ENCODE measurements at regions not wholly inside any gene's neighbourhood (a gene's known extent, or its start where the extent isn't known, plus 50 kb on each side); places are given as distances from the start of the nearest gene placed in this dataset.

DNA sequence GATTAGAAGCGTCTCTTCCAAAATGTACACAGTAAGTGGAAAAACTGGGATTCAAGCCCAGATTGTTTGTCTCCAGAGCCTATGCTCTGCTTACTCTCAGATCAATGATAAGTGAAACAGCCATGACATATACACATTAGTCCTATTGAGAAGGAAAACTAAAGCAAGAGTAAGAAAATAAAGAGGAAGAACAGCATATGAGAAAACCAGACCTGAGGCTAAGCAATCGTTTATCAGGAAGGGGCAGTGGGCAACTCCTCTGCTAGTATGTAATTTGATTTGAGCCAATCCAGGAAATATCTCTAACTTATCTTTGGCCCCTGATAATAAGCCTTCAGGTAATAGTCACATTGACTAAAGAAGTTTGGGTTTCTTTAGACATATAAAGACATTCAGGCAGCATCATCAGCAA, 789.9 kb upstream of the C9orf72 start:
- ATAC-seq (no peak), DNase-seq (no peak)
- Mint-ChIP-seq H3K27me3 (no peaks in the 10 kb centered on the region), H3K4me3 (no peak overlapping the region), H3K4me1 (no peaks in the 10 kb centered on the region), H3K36me3 (no peaks in the 10 kb centered on the region), H3K9me3 (ENCODE audit: low read depth) (no peaks in the 10 kb centered on the region), H3K27ac (no peak overlapping the region)
- CTCF ChIA-PET, result interaction anchor here (0.6 kb wide), 1 partner anchor 577 kb away, joined by 3 read pairs; no protein-coding TSS in a partner anchor

DNA sequence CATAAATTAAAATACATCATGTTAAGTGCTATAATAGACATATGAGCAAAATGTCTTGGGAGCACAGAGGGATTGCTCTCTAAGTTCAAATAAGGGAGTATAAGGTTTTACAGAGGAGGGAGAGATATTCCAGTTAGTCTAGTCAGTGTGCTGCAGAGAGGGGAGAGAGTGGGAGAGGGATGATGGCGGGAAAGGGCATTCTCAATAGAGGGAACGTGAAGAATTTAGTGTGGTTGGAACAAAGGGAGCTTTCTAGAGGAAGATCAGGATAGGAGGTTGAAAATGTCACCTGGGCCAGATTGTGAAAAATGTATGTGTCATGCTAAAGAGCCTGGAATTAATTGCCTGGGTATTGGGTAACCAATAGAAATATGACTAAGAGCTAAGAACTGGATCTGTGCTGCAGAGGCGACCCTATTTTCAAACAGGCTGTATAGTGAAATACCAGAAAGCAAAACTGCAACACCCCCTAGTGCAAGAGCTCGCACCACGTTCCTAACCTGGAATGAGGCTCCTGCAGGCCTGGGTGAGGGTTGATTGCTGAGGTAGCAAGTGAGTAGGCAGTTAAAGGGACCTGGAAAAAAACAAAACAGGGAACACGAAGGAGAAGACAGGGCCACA, 791.8 kb upstream of the C9orf72 start:
- Mint-ChIP-seq H3K36me3 (no peaks in the 10 kb centered on the region), H3K27me3 (no peaks in the 10 kb centered on the region), H3K27ac (no peak overlapping the region), H3K4me1 (no peaks in the 10 kb centered on the region), H3K4me3 (no peak overlapping the region), H3K9me3 (ENCODE audit: low read depth) (peaks cover 3% of the 10 kb centered on the region)
- CTCF ChIA-PET, result no interaction called here
- ATAC-seq (no peak), DNase-seq (no peak)

DNA sequence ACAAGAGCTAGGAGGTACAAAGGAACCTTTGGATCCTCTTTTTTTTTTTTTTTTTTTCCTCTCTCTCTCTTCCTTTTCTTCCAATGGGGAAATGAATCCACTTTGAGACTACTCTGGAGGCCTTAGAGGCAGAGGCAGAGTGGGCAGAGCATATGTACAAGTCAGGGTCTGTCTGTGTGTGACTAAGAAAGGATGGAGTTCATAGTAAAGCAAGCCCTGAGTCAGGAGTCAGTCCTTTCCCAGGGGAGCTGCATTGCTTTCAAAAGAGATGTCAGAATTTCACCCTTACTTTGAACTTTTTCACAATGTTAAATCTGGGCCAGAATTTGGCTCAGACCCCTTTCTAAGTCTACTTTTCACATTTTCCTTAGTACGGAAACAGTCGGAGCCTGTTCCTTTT, 792.4 kb upstream of the C9orf72 start:
- Mint-ChIP-seq H3K4me1 (no peaks in the 10 kb centered on the region), H3K27ac (no peak overlapping the region), H3K27me3 (no peaks in the 10 kb centered on the region), H3K9me3 (ENCODE audit: low read depth) (peaks cover 3% of the 10 kb centered on the region), H3K36me3 (no peaks in the 10 kb centered on the region), H3K4me3 (no peak overlapping the region)
- CTCF ChIA-PET, result no interaction called here
- DNase-seq, result no peak
- no peak for ATAC-seq

GRCh38 chr9:28378231-28378630, 805.0 kb upstream of the C9orf72 start:
- H3K27me3 Mint-ChIP-seq, result no peaks in the 10 kb centered on the region
- H3K9me3 Mint-ChIP-seq (ENCODE audit: low read depth), result no peaks in the 10 kb centered on the region
- H3K36me3 Mint-ChIP-seq, result no peaks in the 10 kb centered on the region
- ATAC-seq (no peak), DNase-seq (no peak)
- no peak overlapping the region for H3K4me3 Mint-ChIP-seq
- no peak overlapping the region for H3K27ac Mint-ChIP-seq
- H3K4me1 Mint-ChIP-seq, result no peaks in the 10 kb centered on the region
- CTCF ChIA-PET, result no interaction called here

DNA sequence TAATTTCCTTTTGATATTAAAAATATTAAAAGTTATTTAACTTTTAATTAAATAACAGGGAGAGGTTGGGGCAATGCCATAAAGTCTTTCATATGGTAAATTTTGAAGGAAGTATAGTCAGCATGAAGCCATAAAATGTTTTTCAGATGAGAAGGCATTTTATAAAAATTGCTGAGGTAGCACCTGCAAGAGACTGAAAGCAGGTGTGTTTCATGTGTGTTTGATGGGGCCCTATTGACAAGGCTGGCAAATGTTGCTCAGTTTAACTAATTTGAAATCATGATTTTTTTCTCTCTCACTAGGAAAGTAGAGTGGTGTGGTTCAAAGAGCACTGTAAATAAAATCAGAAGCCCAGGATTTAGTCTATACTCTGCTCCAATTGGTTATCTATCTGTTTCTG, 805.8 kb upstream of the C9orf72 start:
- no peaks in the 10 kb centered on the region for H3K4me1 Mint-ChIP-seq
- H3K36me3 Mint-ChIP-seq, result no peaks in the 10 kb centered on the region
- H3K9me3 Mint-ChIP-seq (ENCODE audit: low read depth), result no peaks in the 10 kb centered on the region
- CTCF ChIA-PET, result no interaction called here
- no peak overlapping the region for H3K27ac Mint-ChIP-seq
- ATAC-seq (no peak), DNase-seq (no peak)
- H3K27me3 Mint-ChIP-seq, result no peaks in the 10 kb centered on the region
- H3K4me3 Mint-ChIP-seq, result no peak overlapping the region

DNA sequence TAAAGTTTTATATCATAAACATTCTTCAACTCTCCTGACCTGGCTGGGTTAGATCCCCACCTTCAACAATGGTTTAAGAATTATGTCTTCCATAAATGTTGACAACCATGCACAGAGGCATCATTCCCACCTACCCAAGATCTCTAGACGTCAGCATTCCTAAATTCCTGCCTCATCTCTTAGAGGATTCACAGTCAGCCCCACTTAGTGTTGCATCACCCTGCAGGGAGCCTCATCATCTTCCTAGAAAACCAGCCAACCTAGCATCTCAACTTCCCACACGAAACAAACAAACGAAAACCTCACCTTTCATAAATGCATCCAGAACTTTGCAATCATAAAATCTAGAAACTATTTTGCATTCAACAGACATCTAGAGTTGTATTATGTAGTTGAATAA, 816.1 kb upstream of the C9orf72 start:
- H3K4me1 Mint-ChIP-seq, result no peaks in the 10 kb centered on the region
- CTCF ChIA-PET, result no interaction called here
- no peak overlapping the region for H3K4me3 Mint-ChIP-seq
- no peak overlapping the region for H3K27ac Mint-ChIP-seq
- H3K36me3 Mint-ChIP-seq, result no peaks in the 10 kb centered on the region
- no peaks in the 10 kb centered on the region for H3K27me3 Mint-ChIP-seq
- ATAC-seq (no peak), DNase-seq (no peak)
- peaks cover 9% of the 10 kb centered on the region for H3K9me3 Mint-ChIP-seq (ENCODE audit: low read depth)

GRCh38 chr9:28394774-28395173, 821.5 kb upstream of the C9orf72 start:
- no peak overlapping the region for H3K4me3 Mint-ChIP-seq
- no peak overlapping the region for H3K27ac Mint-ChIP-seq

GRCh38 chr9:28396058-28396457, 822.8 kb upstream of the C9orf72 start:
- Mint-ChIP-seq H3K36me3 (no peaks in the 10 kb centered on the region), H3K4me3 (no peak overlapping the region), H3K27me3 (no peaks in the 10 kb centered on the region), H3K9me3 (ENCODE audit: low read depth) (no peaks in the 10 kb centered on the region), H3K4me1 (no peaks in the 10 kb centered on the region), H3K27ac (no peak overlapping the region)
- DNase-seq (no peak), ATAC-seq (no peak)
- CTCF ChIA-PET, result no interaction called here

More at GRCh38 chr9:28394774-28395173, 821.5 kb upstream of the C9orf72 start:
- Mint-ChIP-seq H3K9me3 (ENCODE audit: low read depth) (peaks cover 3% of the 10 kb centered on the region), H3K4me1 (no peaks in the 10 kb centered on the region), H3K36me3 (no peaks in the 10 kb centered on the region), H3K27me3 (no peaks in the 10 kb centered on the region)
- DNase-seq (no peak), ATAC-seq (no peak)
- CTCF ChIA-PET, result no interaction called here

GRCh38 chr9:28407351-28407750, 834.1 kb upstream of the C9orf72 start:
- CTCF ChIA-PET, result no interaction called here
- H3K27me3 Mint-ChIP-seq, result no peaks in the 10 kb centered on the region

DNA sequence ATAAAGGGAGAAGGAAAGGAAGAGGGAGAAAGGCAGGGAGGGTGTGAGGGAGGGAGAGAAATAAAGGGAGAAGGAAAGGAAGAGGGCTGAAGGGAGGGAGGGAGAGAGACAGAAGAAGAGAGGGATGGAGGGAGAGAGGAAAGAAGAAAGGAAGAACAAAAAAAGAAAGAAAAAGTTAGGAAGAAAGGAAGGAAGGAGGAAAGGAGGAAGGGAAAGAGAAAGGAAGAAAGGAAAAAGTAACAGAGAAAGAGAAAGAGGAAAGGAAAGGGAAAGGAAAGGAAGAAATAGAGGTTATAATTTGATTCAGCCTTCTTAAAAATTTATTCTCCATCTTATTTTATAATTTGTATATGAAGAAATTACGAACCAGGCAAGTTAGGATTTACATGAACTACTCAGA, 836.6 kb upstream of the C9orf72 start:
- CTCF ChIA-PET, result no interaction called here
- DNase-seq (no peak), ATAC-seq (no peak)
- Mint-ChIP-seq H3K27me3 (no peaks in the 10 kb centered on the region), H3K9me3 (ENCODE audit: low read depth) (no peaks in the 10 kb centered on the region), H3K4me3 (no peak overlapping the region), H3K36me3 (no peaks in the 10 kb centered on the region), H3K4me1 (no peaks in the 10 kb centered on the region), H3K27ac (no peak overlapping the region)

More at GRCh38 chr9:28407351-28407750, 834.1 kb upstream of the C9orf72 start:
- Mint-ChIP-seq H3K9me3 (ENCODE audit: low read depth) (no peaks in the 10 kb centered on the region), H3K4me1 (no peaks in the 10 kb centered on the region), H3K4me3 (no peak overlapping the region), H3K27ac (no peak overlapping the region), H3K36me3 (no peaks in the 10 kb centered on the region)
- no peak for ATAC-seq
- DNase-seq, result no peak

DNA sequence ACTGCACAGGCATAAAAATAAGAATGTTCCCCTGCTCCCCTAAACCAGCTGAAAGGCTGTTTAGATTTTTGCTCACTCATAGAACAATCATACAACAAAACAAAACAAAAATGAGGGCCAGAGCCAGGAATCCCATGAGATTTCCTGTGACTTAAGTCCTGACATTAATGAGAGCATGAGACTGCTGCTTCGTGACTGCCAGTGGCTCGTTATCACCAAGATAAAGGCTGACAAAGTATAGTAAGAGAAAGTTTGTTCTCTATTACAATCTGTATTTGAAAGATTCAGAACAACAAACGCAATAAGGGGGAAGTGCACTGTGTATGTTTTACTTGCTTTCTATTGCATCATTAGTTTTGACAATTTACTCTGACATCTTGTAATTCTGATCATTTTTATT, 837.1 kb upstream of the C9orf72 start:
- DNase-seq (no peak), ATAC-seq (no peak)
- Mint-ChIP-seq H3K36me3 (no peaks in the 10 kb centered on the region), H3K4me3 (no peak overlapping the region), H3K9me3 (ENCODE audit: low read depth) (no peaks in the 10 kb centered on the region), H3K27ac (no peak overlapping the region), H3K27me3 (no peaks in the 10 kb centered on the region), H3K4me1 (no peaks in the 10 kb centered on the region)
- CTCF ChIA-PET, result no interaction called here

DNA sequence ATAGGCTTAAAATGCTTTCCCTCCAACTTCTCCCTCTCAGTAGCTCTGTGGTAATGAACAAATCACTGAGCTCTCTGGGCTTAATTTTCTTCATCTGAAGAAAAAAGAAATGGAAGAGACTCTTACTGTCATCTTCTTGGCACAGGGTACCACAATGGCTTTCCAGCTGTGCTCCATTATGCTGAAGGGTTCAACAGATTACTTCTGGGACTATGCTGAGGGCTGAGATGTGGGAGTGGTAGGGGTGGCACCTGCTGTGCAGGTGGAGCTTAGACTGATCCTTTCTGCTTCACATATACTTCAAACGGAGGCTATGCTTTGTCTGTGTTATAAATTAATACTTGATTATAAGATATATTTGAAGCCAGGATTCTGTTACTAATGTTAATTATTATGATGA, 840.2 kb upstream of the C9orf72 start:
- no peak for DNase-seq
- H3K27me3 Mint-ChIP-seq, result no peaks in the 10 kb centered on the region
- ATAC-seq, result no peak
- H3K36me3 Mint-ChIP-seq, result no peaks in the 10 kb centered on the region
- H3K4me3 Mint-ChIP-seq, result no peak overlapping the region
- CTCF ChIA-PET, result no interaction called here
- no peak overlapping the region for H3K27ac Mint-ChIP-seq
- H3K9me3 Mint-ChIP-seq (ENCODE audit: low read depth), result no peaks in the 10 kb centered on the region
- no peaks in the 10 kb centered on the region for H3K4me1 Mint-ChIP-seq

DNA sequence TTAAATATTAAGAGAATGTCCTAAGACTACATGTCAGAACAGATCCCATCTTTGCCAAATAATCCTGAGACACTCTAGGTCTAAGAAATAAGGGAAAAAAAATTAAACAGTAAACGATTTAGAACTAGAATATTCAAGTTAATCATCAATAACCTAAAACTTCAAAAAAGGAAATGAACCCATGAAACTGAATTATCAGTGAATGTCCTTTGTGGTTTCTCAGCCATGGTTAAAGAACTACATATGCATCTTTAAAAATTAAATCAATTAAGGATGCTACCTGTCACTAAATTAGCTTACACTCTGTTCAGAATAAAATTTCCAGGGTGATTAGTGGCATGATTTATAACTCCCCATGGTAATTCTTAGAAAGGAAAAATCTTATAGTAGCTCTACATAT, 850.0 kb upstream of the C9orf72 start:
- Mint-ChIP-seq H3K27me3 (no peaks in the 10 kb centered on the region), H3K36me3 (no peaks in the 10 kb centered on the region), H3K4me3 (no peak overlapping the region), H3K9me3 (ENCODE audit: low read depth) (no peaks in the 10 kb centered on the region), H3K4me1 (no peaks in the 10 kb centered on the region), H3K27ac (no peak overlapping the region)
- CTCF ChIA-PET, result no interaction called here
- ATAC-seq (no peak), DNase-seq (no peak)

- CTCF ChIA-PET, result no interaction called here
- H3K36me3 Mint-ChIP-seq, result no peaks in the 10 kb centered on the region
- H3K4me3 Mint-ChIP-seq, result no peak overlapping the region
- peaks cover 5% of the 10 kb centered on the region for H3K9me3 Mint-ChIP-seq (ENCODE audit: low read depth)
- ATAC-seq (no peak), DNase-seq (no peak)
- no peak overlapping the region for H3K27ac Mint-ChIP-seq
- H3K4me1 Mint-ChIP-seq, result no peaks in the 10 kb centered on the region
- H3K27me3 Mint-ChIP-seq, result no peaks in the 10 kb centered on the region
Measured at GRCh38 chr9:28435456-28435855, 862.2 kb upstream of the C9orf72 start.

DNA sequence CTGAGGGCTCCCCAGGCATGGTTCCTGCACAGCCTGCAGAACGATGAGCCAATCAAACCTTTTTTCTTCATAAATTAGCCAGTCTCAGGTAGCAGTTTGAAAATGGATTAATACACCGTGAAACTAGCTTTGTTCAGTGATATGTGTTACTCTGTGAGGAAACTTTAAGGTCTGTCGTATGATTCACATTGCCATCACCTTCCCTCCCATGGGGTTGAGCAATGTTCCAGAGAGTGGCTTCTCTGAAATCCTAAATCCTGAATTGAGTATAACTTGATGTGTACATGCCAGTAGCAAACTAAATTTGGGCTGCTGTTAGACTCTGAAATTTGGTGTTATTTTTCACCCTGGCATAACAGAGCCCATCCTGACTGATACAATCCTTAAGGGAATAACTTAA, 866.4 kb upstream of the C9orf72 start:
- Mint-ChIP-seq H3K27ac (no peak overlapping the region), H3K4me3 (no peak overlapping the region)
- DNase-seq, result no peak

More for the DNA sequence above, 866.4 kb upstream of the C9orf72 start:
- H3K4me1 Mint-ChIP-seq, result no peaks in the 10 kb centered on the region
- no peak for ATAC-seq
- H3K36me3 Mint-ChIP-seq, result no peaks in the 10 kb centered on the region
- H3K27me3 Mint-ChIP-seq, result no peaks in the 10 kb centered on the region
- H3K9me3 Mint-ChIP-seq (ENCODE audit: low read depth), result peaks cover 9% of the 10 kb centered on the region
- CTCF ChIA-PET, result no interaction called here

Data from activated CD8-positive, alpha-beta memory T cell treated with anti-CD3 and anti-CD28 coated beads, Interleukin-2, amount 10 ng/mL, durations not matched to agents 7 days and 5 days (primary cell).